Upper lobe of left lung (tissue), 4 donors: ENCODE measurements at regions not wholly inside any gene's neighbourhood (a gene's known extent, or its start where the extent isn't known, plus 50 kb on each side); places are given as distances from the start of the nearest gene placed in this dataset.

Experiments used
- EP300 ChIP-seq, 4 donors: sonication (generic); formaldehyde crosslinking; IDR thresholded peaks; one replicate each; pipeline ENCODE4 v1.5.1; 2017; ENCODE audit warnings: antibody characterized with exemption in 4 of 4, control low read depth in 2 of 4
- POLR2A ChIP-seq, 4 donors: fragments of 450-650 bp; IDR thresholded peaks; one replicate each; pipeline ENCODE4 v1.5.1; 2016 to 2017; ENCODE audit warnings: antibody characterized with exemption in 4 of 4, mild to moderate bottlenecking in 2 of 4
- POLR2AphosphoS5 ChIP-seq, 2 donors: sonication (generic); formaldehyde crosslinking; IDR thresholded peaks; one replicate each; pipeline ENCODE4 v1.5.1; 2017; ENCODE audit warnings: antibody characterized with exemption in 2 of 2
- TF ChIP-seq, protein P1 (sequence below), 6 experiments: fragments of 450-650 bp in 4 of 6; fragments of 200-600 bp in 2 of 6; sonication (generic) in 2 of 6; IDR thresholded peaks; one replicate each; pipeline ENCODE4 v1.5.1; 2016 to 2019; ENCODE audit warnings: antibody characterized with exemption in 6 of 6

DNA sequence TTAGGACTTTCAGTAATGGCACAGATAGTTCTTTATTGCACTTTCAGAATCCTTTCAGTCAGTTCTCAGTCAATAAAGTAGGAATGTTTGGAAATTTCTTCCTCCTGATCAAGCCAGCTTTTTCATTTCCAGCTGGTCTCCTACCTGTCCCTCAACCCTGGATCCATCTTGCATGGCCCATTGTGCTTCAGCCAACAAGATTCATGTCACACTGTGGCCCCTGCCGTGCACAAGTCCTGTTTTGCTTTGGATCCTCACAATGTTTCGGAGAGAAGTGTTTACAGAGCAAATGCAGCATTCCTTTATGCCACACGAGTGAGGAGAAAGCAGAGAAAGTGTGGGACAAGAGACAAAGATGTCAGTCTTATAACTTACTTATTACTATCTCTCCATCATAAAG, 1694.7 kb upstream of the LRRTM3 start:
- TF ChIP-seq, protein P1, sequence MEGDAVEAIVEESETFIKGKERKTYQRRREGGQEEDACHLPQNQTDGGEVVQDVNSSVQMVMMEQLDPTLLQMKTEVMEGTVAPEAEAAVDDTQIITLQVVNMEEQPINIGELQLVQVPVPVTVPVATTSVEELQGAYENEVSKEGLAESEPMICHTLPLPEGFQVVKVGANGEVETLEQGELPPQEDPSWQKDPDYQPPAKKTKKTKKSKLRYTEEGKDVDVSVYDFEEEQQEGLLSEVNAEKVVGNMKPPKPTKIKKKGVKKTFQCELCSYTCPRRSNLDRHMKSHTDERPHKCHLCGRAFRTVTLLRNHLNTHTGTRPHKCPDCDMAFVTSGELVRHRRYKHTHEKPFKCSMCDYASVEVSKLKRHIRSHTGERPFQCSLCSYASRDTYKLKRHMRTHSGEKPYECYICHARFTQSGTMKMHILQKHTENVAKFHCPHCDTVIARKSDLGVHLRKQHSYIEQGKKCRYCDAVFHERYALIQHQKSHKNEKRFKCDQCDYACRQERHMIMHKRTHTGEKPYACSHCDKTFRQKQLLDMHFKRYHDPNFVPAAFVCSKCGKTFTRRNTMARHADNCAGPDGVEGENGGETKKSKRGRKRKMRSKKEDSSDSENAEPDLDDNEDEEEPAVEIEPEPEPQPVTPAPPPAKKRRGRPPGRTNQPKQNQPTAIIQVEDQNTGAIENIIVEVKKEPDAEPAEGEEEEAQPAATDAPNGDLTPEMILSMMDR (IDR thresholded peaks at IDR 0.05): no peak
- TF ChIP-seq POLR2A (IDR thresholded peaks at IDR 0.05) (no peak), POLR2AphosphoS5 (IDR thresholded peaks at IDR 0.05) (no peak), EP300 (IDR thresholded peaks at IDR 0.05) (no peak)
